22Rv1 (cell line): ENCODE measurements at regions not wholly inside any gene's neighbourhood (a gene's known extent, or its start where the extent isn't known, plus 50 kb on each side); places are given as distances from the start of the nearest gene placed in this dataset.

Experiments
- ZFX ChIP-seq: fragments of 450-650 bp; IDR thresholded peaks from 2 replicates; pipeline ENCODE4 v1.6.1; 2017; ENCODE audit warnings: antibody characterized with exemption, borderline replicate concordance
- TF ChIP-seq, protein P1 (sequence below): fragments of 450-650 bp; IDR thresholded peaks from 2 replicates; pipeline ENCODE4 v1.5.1; 2017; ENCODE audit warnings: mild to moderate bottlenecking

DNA sequence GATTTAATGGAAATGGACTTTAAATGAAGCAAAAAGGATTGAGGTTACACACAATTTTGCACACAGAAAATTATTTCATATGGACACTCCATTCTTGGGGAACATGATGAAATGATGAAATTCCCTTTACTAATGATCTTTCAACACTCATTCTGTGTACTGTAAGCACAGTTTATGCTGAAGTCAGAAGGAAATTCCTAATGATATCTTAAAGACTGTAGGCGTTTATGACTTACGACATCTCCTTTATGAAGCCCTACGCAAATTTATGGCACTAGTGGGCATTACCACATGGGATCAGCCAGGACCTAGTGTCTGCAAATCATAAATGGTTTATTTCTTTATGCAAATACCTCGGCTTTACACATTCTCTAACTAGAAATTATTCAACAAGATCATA lies 97.9 kb upstream of the SOX5 start:
- TF ChIP-seq, protein P1, sequence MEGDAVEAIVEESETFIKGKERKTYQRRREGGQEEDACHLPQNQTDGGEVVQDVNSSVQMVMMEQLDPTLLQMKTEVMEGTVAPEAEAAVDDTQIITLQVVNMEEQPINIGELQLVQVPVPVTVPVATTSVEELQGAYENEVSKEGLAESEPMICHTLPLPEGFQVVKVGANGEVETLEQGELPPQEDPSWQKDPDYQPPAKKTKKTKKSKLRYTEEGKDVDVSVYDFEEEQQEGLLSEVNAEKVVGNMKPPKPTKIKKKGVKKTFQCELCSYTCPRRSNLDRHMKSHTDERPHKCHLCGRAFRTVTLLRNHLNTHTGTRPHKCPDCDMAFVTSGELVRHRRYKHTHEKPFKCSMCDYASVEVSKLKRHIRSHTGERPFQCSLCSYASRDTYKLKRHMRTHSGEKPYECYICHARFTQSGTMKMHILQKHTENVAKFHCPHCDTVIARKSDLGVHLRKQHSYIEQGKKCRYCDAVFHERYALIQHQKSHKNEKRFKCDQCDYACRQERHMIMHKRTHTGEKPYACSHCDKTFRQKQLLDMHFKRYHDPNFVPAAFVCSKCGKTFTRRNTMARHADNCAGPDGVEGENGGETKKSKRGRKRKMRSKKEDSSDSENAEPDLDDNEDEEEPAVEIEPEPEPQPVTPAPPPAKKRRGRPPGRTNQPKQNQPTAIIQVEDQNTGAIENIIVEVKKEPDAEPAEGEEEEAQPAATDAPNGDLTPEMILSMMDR: no peak
- no peak for TF ChIP-seq ZFX
